OCI-LY1 (cell line): ENCODE measurements at regions not wholly inside any gene's neighbourhood (a gene's known extent, or its start where the extent isn't known, plus 50 kb on each side); places are given as distances from the start of the nearest gene placed in this dataset.

ENCODE experiments used
- H2AFZ ChIP-seq: fragments of 200-600 bp; sonication (generic), shearing (Covaris generic); 2 replicates; pipeline ENCODE4 v1.6.0; 2014; ENCODE audit warnings: antibody characterized with exemption, mild to moderate bottlenecking, low read length
- H3F3A ChIP-seq: fragments of 200-600 bp; sonication (generic), shearing (Covaris generic); 2 replicates; pipeline ENCODE4 v1.6.0; 2014; ENCODE audit warnings: mild to moderate bottlenecking, antibody characterized with exemption, low read length, moderate library complexity; ENCODE audit not compliant: insufficient read depth
- H3K27ac ChIP-seq: fragments of 200-600 bp; sonication (generic); 2 replicates; pipeline ENCODE4 v1.5.1; 2014; ENCODE audit warnings: low read length, mixed run types, mild to moderate bottlenecking, low read depth; ENCODE audit not compliant: poor library complexity, severe bottlenecking
- H3K27me3 ChIP-seq: fragments of 200-600 bp; sonication (generic); 2 replicates; pipeline ENCODE4 v1.6.0; 2014; ENCODE audit warnings: antibody characterized with exemption, mild to moderate bottlenecking, low read length, moderate library complexity; ENCODE audit not compliant: insufficient read depth
- H3K36me3 ChIP-seq: fragments of 200-600 bp; sonication (generic); 2 replicates; pipeline ENCODE4 v1.6.1; 2014; ENCODE audit warnings: mild to moderate bottlenecking, antibody characterized with exemption, low read length, moderate library complexity, mixed read lengths; ENCODE audit not compliant: insufficient read depth
- H3K4me1 ChIP-seq: fragments of 200-600 bp; sonication (generic); 2 replicates; pipeline ENCODE4 v1.5.1; 2014; ENCODE audit warnings: mild to moderate bottlenecking, low read length, moderate library complexity; ENCODE audit not compliant: insufficient read depth, severe bottlenecking
- H3K4me2 ChIP-seq: fragments of 200-600 bp; sonication (generic), shearing (Covaris generic); 2 replicates; pipeline ENCODE4 v1.6.1; 2014; ENCODE audit warnings: low read length
- H3K4me3 ChIP-seq: fragments of 200-600 bp; sonication (generic); 2 replicates; pipeline ENCODE4 v1.5.1; 2014; ENCODE audit warnings: low read length, low read depth, mild to moderate bottlenecking, mixed read lengths; ENCODE audit not compliant: poor library complexity, severe bottlenecking
- H3K79me2 ChIP-seq: fragments of 200-600 bp; shearing (Covaris generic); 2 replicates; pipeline ENCODE4 v1.6.1; 2016; ENCODE audit warnings: mixed run types, low read length, mixed read lengths; ENCODE audit not compliant: insufficient read depth
- H3K9ac ChIP-seq: fragments of 200-600 bp; sonication (generic), shearing (Covaris generic); 2 replicates; pipeline ENCODE4 v1.6.1; 2014; ENCODE audit warnings: mild to moderate bottlenecking, low read length, mixed read lengths
- H3K9me2 ChIP-seq: fragments of 200-600 bp; sonication (generic), shearing (Covaris generic); 2 replicates; pipeline ENCODE4 v1.6.1; 2014; ENCODE audit warnings: low read depth, mild to moderate bottlenecking, low read length, mixed read lengths
- H3K9me3 ChIP-seq: fragments of 200-600 bp; shearing (Covaris generic); 2 replicates; pipeline ENCODE4 v1.6.1; 2014; ENCODE audit warnings: low read length, mixed read lengths
- H4K20me1 ChIP-seq: fragments of 200-600 bp; sonication (generic), shearing (Covaris generic); 2 replicates; pipeline ENCODE4 v1.6.0; 2016; ENCODE audit warnings: mild to moderate bottlenecking, low read length; ENCODE audit not compliant: insufficient read depth
- CTCF ChIP-seq: fragments of 200-600 bp; sonication (generic), shearing (Covaris generic); IDR thresholded peaks from 2 replicates; pipeline ENCODE4 v1.5.1; 2017; ENCODE audit warnings: mild to moderate bottlenecking, antibody characterized with exemption, low read length, moderate library complexity, mixed read lengths
- EZH2 ChIP-seq: fragments of 200-600 bp; sonication (generic), shearing (Covaris generic); IDR thresholded peaks from 2 replicates; pipeline ENCODE4 v1.8.0; 2017; ENCODE audit warnings: borderline replicate concordance, mixed run types, mild to moderate bottlenecking, antibody characterized with exemption, low read length, moderate library complexity, mixed read lengths

GRCh38 chr21:15966231-15966630 lies 236.4 kb downstream of the USP25 start:
- no peak overlapping the region for H3K4me3 ChIP-seq
- H3K36me3 ChIP-seq: no peaks in the 10 kb centered on the region
- no peaks in the 10 kb centered on the region for H4K20me1 ChIP-seq
- no peaks in the 10 kb centered on the region for H3K9me3 ChIP-seq
- H2AFZ ChIP-seq: no peak overlapping the region
- H3K9me2 ChIP-seq: no peaks in the 10 kb centered on the region
- TF ChIP-seq EZH2 (no peak), CTCF (no peak)
- H3F3A ChIP-seq: no peaks in the 10 kb centered on the region
- no peak overlapping the region for H3K27ac ChIP-seq
- no peaks in the 10 kb centered on the region for H3K79me2 ChIP-seq
- H3K27me3 ChIP-seq: no peaks in the 10 kb centered on the region
- no peak overlapping the region for H3K9ac ChIP-seq
- H3K4me1 ChIP-seq: no peaks in the 10 kb centered on the region
- no peak overlapping the region for H3K4me2 ChIP-seq

- Histone ChIP-seq H2AFZ (no peak overlapping the region), H3K4me2 (no peak overlapping the region), H3F3A (no peaks in the 10 kb centered on the region), H3K27ac (no peak overlapping the region), H3K4me1 (no peaks in the 10 kb centered on the region), H3K4me3 (no peak overlapping the region), H3K9me3 (no peaks in the 10 kb centered on the region), H3K27me3 (no peaks in the 10 kb centered on the region), H3K79me2 (no peaks in the 10 kb centered on the region), H3K9me2 (no peaks in the 10 kb centered on the region), H3K9ac (no peak overlapping the region), H4K20me1 (no peaks in the 10 kb centered on the region), H3K36me3 (no peaks in the 10 kb centered on the region)
- TF ChIP-seq EZH2 (no peak), CTCF (no peak)
These were observed 236.9 kb downstream of the USP25 start for GRCh38 chr21:15966651-15967050.

GRCh38 chr21:15967661-15968060 lies 237.9 kb downstream of the USP25 start:
- no peaks in the 10 kb centered on the region for H3K36me3 ChIP-seq
- H3K9me3 ChIP-seq: no peaks in the 10 kb centered on the region
- H3K27me3 ChIP-seq: no peaks in the 10 kb centered on the region
- H3K4me2 ChIP-seq: no peak overlapping the region
- H3F3A ChIP-seq: no peaks in the 10 kb centered on the region
- H3K27ac ChIP-seq: no peak overlapping the region
- H3K79me2 ChIP-seq: no peaks in the 10 kb centered on the region
- no peaks in the 10 kb centered on the region for H3K9me2 ChIP-seq
- H3K4me1 ChIP-seq: no peaks in the 10 kb centered on the region
- H2AFZ ChIP-seq: no peak overlapping the region
- H3K9ac ChIP-seq: no peak overlapping the region
- no peak overlapping the region for H3K4me3 ChIP-seq
- H4K20me1 ChIP-seq: no peaks in the 10 kb centered on the region
- no peak for TF ChIP-seq EZH2
- no peak for TF ChIP-seq CTCF
